ENCODE measurements at regions not wholly inside any gene's neighbourhood (a gene's known extent, or its start where the extent isn't known, plus 50 kb on each side); places are given as distances from the start of the nearest gene placed in this dataset.

- no peaks in the 10 kb centered on the region for H3K79me2 ChIP-seq (ENCODE audit: insufficient read depth)
- no peak overlapping the region for H2AFZ ChIP-seq (ENCODE audit: low read depth)
- H3K4me2 ChIP-seq = no peak overlapping the region
- no peaks in the 10 kb centered on the region for H3K9me2 ChIP-seq
- no peak for DNase-seq
- H3K36me3 ChIP-seq (replicated peaks in 1 of 2; ENCODE audit: control insufficient read depth in 1 of 2, insufficient read depth in 2 of 2, low read length in 1 of 2) = no peaks in the 10 kb centered on the region
- no peak overlapping the region for H3K27ac ChIP-seq (ENCODE audit: low read depth in 2 of 2, low read length in 1 of 2)
- H3K27me3 ChIP-seq (ENCODE audit: insufficient read depth) = no peaks in the 10 kb centered on the region
- no peak overlapping the region for H3K4me3 ChIP-seq (ENCODE audit: low read depth in 2 of 2, low read length in 1 of 2)
- H3K9ac ChIP-seq = no peak overlapping the region
- no peaks in the 10 kb centered on the region for H3K9me3 ChIP-seq
- 31% methylated on average over 7 of the region's 7 CpGs for WGBS (ENCODE audit: low lambda C conversion rate)
- no peaks in the 10 kb centered on the region for H4K20me1 ChIP-seq (ENCODE audit: insufficient read depth)
- peaks cover 0 to 3% of the 10 kb centered on the region in 2 experiments; a peak in 1 of 4 replicates for H3K4me1 ChIP-seq (ENCODE audit: control insufficient read depth in 1 of 2, insufficient read depth in 2 of 2, low read depth in 1 of 2, low read length in 1 of 2)
- ChIA-PET POLR2A (no interaction called here), CTCF (no interaction called here)
- no peaks in the 10 kb centered on the region for H3F3A ChIP-seq (replicated peaks; ENCODE audit: insufficient read depth)
- TF ChIP-seq SIN3A (IDR thresholded peaks at IDR 0.05; ENCODE audit: borderline replicate concordance, low read depth, low read length) = no peak
- TF ChIP-seq FOXM1 (IDR thresholded peaks at IDR 0.05; ENCODE audit: low read depth) = no peak
- no peak for TF ChIP-seq FOSL2 (IDR thresholded peaks at IDR 0.05; ENCODE audit: borderline replicate concordance, low read depth)
- TF ChIP-seq EP300 (IDR thresholded peaks at IDR 0.05; ENCODE audit: borderline replicate concordance in 1 of 2, low read depth in 1 of 2, low read length in 1 of 2) = no peak
- TF ChIP-seq CHD2 (IDR thresholded peaks at IDR 0.05; ENCODE audit: low read length, partially characterized antibody) = no peak
- TF ChIP-seq TCF12 (IDR thresholded peaks at IDR 0.05) = no peak
- TF ChIP-seq JUND (IDR thresholded peaks at IDR 0.05) = no peak
- no peak for TF ChIP-seq EZH2phosphoT487 (IDR thresholded peaks at IDR 0.05; ENCODE audit: borderline replicate concordance, low read depth)
- TF ChIP-seq SMC3 (IDR thresholded peaks at IDR 0.05; ENCODE audit: low read depth, low read length) = no peak
- no peak for TF ChIP-seq RCOR1 (IDR thresholded peaks at IDR 0.05; ENCODE audit: low read length)
- TF ChIP-seq MEF2A (IDR thresholded peaks at IDR 0.05; ENCODE audit: borderline replicate concordance, low read depth) = no peak
Observed at GRCh38 chr2:16115881-16116830, 175.8 kb downstream of the MYCN start.

GRCh38 chr2:16115291-16115690 lies 174.9 kb downstream of the MYCN start:
- H3K79me2 ChIP-seq (ENCODE audit: insufficient read depth) = no peaks in the 10 kb centered on the region
- H4K20me1 ChIP-seq (ENCODE audit: insufficient read depth) = no peaks in the 10 kb centered on the region
- no peak for DNase-seq
- H3K9me2 ChIP-seq = no peaks in the 10 kb centered on the region
- H3K4me3 ChIP-seq (ENCODE audit: low read depth in 2 of 2, low read length in 1 of 2) = no peak overlapping the region
- H3K4me1 ChIP-seq (ENCODE audit: control insufficient read depth in 1 of 2, insufficient read depth in 2 of 2, low read depth in 1 of 2, low read length in 1 of 2) = no peaks in the 10 kb centered on the region; a peak in 1 of 4 replicates
- no peaks in the 10 kb centered on the region for H3F3A ChIP-seq (replicated peaks; ENCODE audit: insufficient read depth)
- no peaks in the 10 kb centered on the region for H3K36me3 ChIP-seq (replicated peaks in 1 of 2; ENCODE audit: control insufficient read depth in 1 of 2, insufficient read depth in 2 of 2, low read length in 1 of 2)
- TF ChIP-seq EP300 (IDR thresholded peaks at IDR 0.05; ENCODE audit: borderline replicate concordance in 1 of 2, low read depth in 1 of 2, low read length in 1 of 2) = no peak
- no peaks in the 10 kb centered on the region for H3K9me3 ChIP-seq
- H2AFZ ChIP-seq (ENCODE audit: low read depth) = no peak overlapping the region
- 51% methylated on average over 4 of the region's 4 CpGs for WGBS (ENCODE audit: low lambda C conversion rate)
- no peak overlapping the region for H3K27ac ChIP-seq (ENCODE audit: low read depth in 2 of 2, low read length in 1 of 2)
- H3K9ac ChIP-seq = no peak overlapping the region
- H3K27me3 ChIP-seq (ENCODE audit: insufficient read depth) = no peaks in the 10 kb centered on the region
- ChIA-PET POLR2A (no interaction called here), CTCF (no interaction called here)
- H3K4me2 ChIP-seq = no peak overlapping the region

- WGBS (ENCODE audit: low lambda C conversion rate) = 58% methylated on average over 4 of the region's 8 CpGs
- no peaks in the 10 kb centered on the region for H4K20me1 ChIP-seq (ENCODE audit: insufficient read depth)
- H3K4me3 ChIP-seq (ENCODE audit: low read depth in 2 of 2, low read length in 1 of 2) = no peak overlapping the region
- no peak for TF ChIP-seq RAD21 (IDR thresholded peaks at IDR 0.05; ENCODE audit: low read length)
- H3K36me3 ChIP-seq (replicated peaks in 1 of 2; ENCODE audit: control insufficient read depth in 1 of 2, insufficient read depth in 2 of 2, low read length in 1 of 2) = no peaks in the 10 kb centered on the region
- ChIA-PET CTCF (no interaction called here), POLR2A (no interaction called here)
- H3K27me3 ChIP-seq (ENCODE audit: insufficient read depth) = no peaks in the 10 kb centered on the region
- H3K9ac ChIP-seq = no peak overlapping the region
- H3K4me1 ChIP-seq (ENCODE audit: control insufficient read depth in 1 of 2, insufficient read depth in 2 of 2, low read depth in 1 of 2, low read length in 1 of 2) = no peaks in the 10 kb centered on the region
- no peaks in the 10 kb centered on the region for H3F3A ChIP-seq (replicated peaks; ENCODE audit: insufficient read depth)
- H3K9me2 ChIP-seq = no peaks in the 10 kb centered on the region
- H3K9me3 ChIP-seq = no peaks in the 10 kb centered on the region
- no peak overlapping the region for H2AFZ ChIP-seq (ENCODE audit: low read depth)
- no peak overlapping the region for H3K27ac ChIP-seq (ENCODE audit: low read depth in 2 of 2, low read length in 1 of 2)
- H3K79me2 ChIP-seq (ENCODE audit: insufficient read depth) = no peaks in the 10 kb centered on the region
- DNase-seq = no peak
- no peak overlapping the region for H3K4me2 ChIP-seq
Observed at GRCh38 chr2:16114836-16115235, 174.5 kb downstream of the MYCN start.
